GM10248 (cell line): ENCODE measurements at regions not wholly inside any gene's neighbourhood (a gene's known extent, or its start where the extent isn't known, plus 50 kb on each side); places are given as distances from the start of the nearest gene placed in this dataset.

Experiments used
- CTCF ChIA-PET: fragments of 300-600 bp; sonication (Branson Sonifier 250); formaldehyde crosslinking; extraction: SDS; loops from one replicate; lab custom pipeline; 2021; ENCODE audit warnings: antibody characterized with exemption; lab: Yijun Ruan, JAX
- POLR2A ChIA-PET: fragments of 350-650 bp; sonication (Branson Sonifier 250); formaldehyde crosslinking; extraction: SDS; loops from one replicate; lab custom pipeline; 2020; ENCODE audit warnings: antibody characterized with exemption; lab: Yijun Ruan, JAX
- DNase-seq: peaks from one replicate; pipeline ENCODE4 v3.0.0; 2012; ENCODE audit errors: extremely low spot score
- CTCF ChIP-seq: IDR thresholded peaks from 2 replicates; pipeline ENCODE4 v1.5.1; 2012; ENCODE audit warnings: mild to moderate bottlenecking, low read depth; ENCODE audit errors: extremely low read depth, missing control alignments, control extremely low read depth

GRCh38 chr1:221192055-221192454 lies 312.8 kb downstream of the HLX start:
- ChIA-PET CTCF (interaction anchor here (1.0 to 2.8 kb wide), 3 partner anchors 9 to 26 kb away, joined by 3 to 14 read pairs (median 3); no protein-coding TSS in a partner anchor), POLR2A (no interaction called here)
- no peak for DNase-seq
- no peak for TF ChIP-seq CTCF

- no peak for TF ChIP-seq CTCF
- CTCF ChIA-PET = interaction anchor here (0.8 to 7.7 kb wide), 6 partner anchors 8 to 391 kb away, joined by 3 to 78 read pairs (median 18); partner anchors contain the start of gene HLX
- POLR2A ChIA-PET = no interaction called here
- no peak for DNase-seq
Measured at GRCh38 chr1:221200464-221200863, 321.2 kb downstream of the HLX start.

DNA sequence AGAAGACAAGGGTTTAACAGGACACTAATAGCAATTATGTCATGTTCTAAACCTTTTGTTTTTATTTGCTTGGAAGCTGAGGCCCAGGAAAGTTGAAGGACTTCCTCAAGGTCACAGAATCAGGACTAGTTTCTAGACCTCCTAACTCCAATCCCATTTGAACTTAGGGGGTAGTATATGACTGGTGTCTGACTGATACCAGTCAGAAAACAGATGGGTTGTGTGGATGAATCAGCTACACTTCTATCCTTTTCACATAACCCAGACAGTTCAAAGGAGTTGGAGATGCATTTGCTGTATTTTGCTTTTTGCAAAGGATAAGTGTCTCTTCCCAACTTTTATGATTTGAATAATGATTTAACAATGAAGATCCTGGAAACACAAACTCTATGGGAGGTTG lies 322.5 kb downstream of the HLX start:
- no peak for TF ChIP-seq CTCF

DNA sequence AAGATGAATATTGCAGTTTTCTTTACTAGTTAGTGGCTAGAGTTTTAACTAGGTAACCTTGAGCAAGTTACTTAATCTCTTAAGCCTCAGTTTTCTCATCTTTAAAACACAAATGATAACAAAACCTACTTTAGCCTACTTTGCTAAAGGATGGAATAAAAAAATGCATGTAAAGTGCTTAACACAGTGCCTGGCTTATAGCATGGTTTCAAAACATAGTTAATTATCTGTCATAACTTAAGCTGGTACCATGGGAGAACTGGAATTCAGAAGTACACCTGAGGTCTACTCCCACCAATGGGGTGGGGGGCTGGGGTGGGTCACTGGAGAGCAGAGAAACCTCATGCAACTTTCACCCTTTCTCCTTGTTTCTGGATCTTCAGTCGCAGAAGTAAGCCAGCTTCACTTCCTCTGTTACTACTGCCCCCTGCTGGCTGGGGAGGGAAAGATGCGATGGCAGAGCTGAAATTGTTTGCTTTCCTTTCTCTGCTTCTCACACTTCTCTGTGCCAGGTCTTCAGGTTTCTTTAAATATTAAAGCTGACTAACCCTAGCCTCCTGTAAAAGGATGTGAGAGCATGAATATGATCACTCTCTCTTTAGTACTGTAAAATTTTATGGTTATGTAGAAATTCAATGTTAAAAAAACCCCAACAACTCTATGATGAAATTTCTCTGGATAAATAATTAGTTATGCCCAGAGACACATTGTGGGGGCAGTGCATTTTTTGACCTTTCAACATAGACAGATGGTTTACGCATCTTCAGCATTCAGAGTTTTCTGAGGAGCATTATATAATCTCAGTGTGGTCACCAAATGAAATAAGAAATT lies 324.2 kb downstream of the HLX start:
- POLR2A ChIA-PET = no interaction called here
- TF ChIP-seq CTCF = peak; percentile 96
- CTCF ChIA-PET = interaction anchor here (0.8 to 7.7 kb wide), 34 partner anchors 11 to 1219 kb away, joined by 3 to 78 read pairs (median 4); partner anchors contain the start of gene HLX

More for the DNA sequence above, 322.5 kb downstream of the HLX start:
- POLR2A ChIA-PET = no interaction called here
- CTCF ChIA-PET = interaction anchor here (0.8 to 7.7 kb wide), 13 partner anchors 9 to 392 kb away, joined by 3 to 78 read pairs (median 8); partner anchors contain the start of gene HLX
- DNase-seq = no peak

GRCh38 chr1:221204055-221204833 lies 325.0 kb downstream of the HLX start:
- CTCF ChIA-PET = interaction anchor here (0.8 to 7.7 kb wide), 28 partner anchors 10 to 1218 kb away, joined by 3 to 78 read pairs (median 5); partner anchors contain the start of gene HLX
- no peak for DNase-seq
- POLR2A ChIA-PET = no interaction called here
- no peak for TF ChIP-seq CTCF

More for the DNA sequence above, 324.2 kb downstream of the HLX start:
- peak; percentile 61 for DNase-seq

- CTCF ChIA-PET = interaction anchor here (1.0 to 7.7 kb wide), 2 partner anchors 298 to 330 kb away, joined by 3 to 78 read pairs; partner anchors contain the start of gene HLX
- no peak for DNase-seq
- no peak for TF ChIP-seq CTCF
- POLR2A ChIA-PET = no interaction called here
Measured at GRCh38 chr1:221206076-221206475, 326.8 kb downstream of the HLX start.
